Pancreas (tissue), 10 donors: ENCODE measurements at regions not wholly inside any gene's neighbourhood (a gene's known extent, or its start where the extent isn't known, plus 50 kb on each side); places are given as distances from the start of the nearest gene placed in this dataset.
A peak's percentile ranks its signal among the peaks of the same experiment; 100 is the strongest.

Experiments
- ATAC-seq, 4 donors: fragments of 200-7000 bp; cut with Tn5 transposase; one replicate each; pipeline versions ENCODE4 v1.8.0 to v1.9.1; 2020; ENCODE audit warnings: mild to moderate bottlenecking in 4 of 4, moderate library complexity in 4 of 4
- DNase-seq, 6 donors: peaks; one replicate each; pipeline ENCODE4 v3.0.0-alpha.2; 2020
- FAIRE-seq: peaks from 2 replicates; lab custom pipeline; 2012; peaks lifted over from hg19 to GRCh38; lab: Jason Lieb, UNC
- H3K27ac ChIP-seq, 4 donors: fragments of 200-600 bp; sonication (generic); 1 replicate in 3 of 4; 2 replicates in 1 of 4; pipeline versions ENCODE4 v1.5.0 to v1.8.0; 2020
- H3K27me3 ChIP-seq, 4 donors: fragments of 200-600 bp; one replicate each; pipeline ENCODE4 v1.8.0; 2021
- H3K36me3 ChIP-seq, 3 donors: fragments of 200-600 bp; sonication (generic) in 1 of 3; one replicate each; pipeline versions ENCODE4 v1.5.0 to v1.8.0; 2020 to 2021
- H3K4me1 ChIP-seq, 3 donors: fragments of 200-600 bp; one replicate each; pipeline ENCODE4 v1.8.0; 2021
- H3K4me3 ChIP-seq, 4 donors: fragments of 200-600 bp; sonication (generic) in 2 of 4; one replicate each; pipeline versions ENCODE4 v1.5.0 to v1.8.0; 2020 to 2021
- H3K9me3 ChIP-seq, 4 donors: fragments of 200-600 bp; one replicate each; pipeline ENCODE4 v1.8.0; 2021
- WGBS, 2 donors: extraction: QIAGEN DNeasy Blood & Tissue Kit; methylation state at CpG; one replicate each; pipeline ENCODE4 v1.1.7; 2013; 5-methylcytosine and 5-hydroxymethylcytosine counted together
- intact Hi-C, 3 donors: fragments of 100-400 bp; cut with DNase I; formaldehyde crosslinking; loops; one replicate each; pipeline versions ENCODE4 v1.11.1 to v1.14.2; 2022
- TF ChIP-seq, protein P1 (sequence below), 4 donors: fragments of 200-600 bp; sonication (generic) in 3 of 4; IDR thresholded peaks; one replicate each; pipeline versions ENCODE4 v1.5.0 to v1.8.0; 2021; ENCODE audit warnings: antibody characterized with exemption in 4 of 4
- donor health status: healthy with polysubstance abuse.
- donor health status: DM: no; HTN: no; CAD: no; lungs with moderate emphysema.
- donor health status: DM: no; HTN: no; CAD: no.
- donor health status: control.
- donor health status: control.
- donor health status: Bipolar disorder and iron deficiency.
- donor health status: DM: yes; HTN: yes; CAD: no.
- donor health status: DM: no; HTN: no; CAD: no.
- donor health status: DM: no; HTN: no; CAD: no.
- donor health status: DM: yes; HTN: yes; CAD: no.

DNA sequence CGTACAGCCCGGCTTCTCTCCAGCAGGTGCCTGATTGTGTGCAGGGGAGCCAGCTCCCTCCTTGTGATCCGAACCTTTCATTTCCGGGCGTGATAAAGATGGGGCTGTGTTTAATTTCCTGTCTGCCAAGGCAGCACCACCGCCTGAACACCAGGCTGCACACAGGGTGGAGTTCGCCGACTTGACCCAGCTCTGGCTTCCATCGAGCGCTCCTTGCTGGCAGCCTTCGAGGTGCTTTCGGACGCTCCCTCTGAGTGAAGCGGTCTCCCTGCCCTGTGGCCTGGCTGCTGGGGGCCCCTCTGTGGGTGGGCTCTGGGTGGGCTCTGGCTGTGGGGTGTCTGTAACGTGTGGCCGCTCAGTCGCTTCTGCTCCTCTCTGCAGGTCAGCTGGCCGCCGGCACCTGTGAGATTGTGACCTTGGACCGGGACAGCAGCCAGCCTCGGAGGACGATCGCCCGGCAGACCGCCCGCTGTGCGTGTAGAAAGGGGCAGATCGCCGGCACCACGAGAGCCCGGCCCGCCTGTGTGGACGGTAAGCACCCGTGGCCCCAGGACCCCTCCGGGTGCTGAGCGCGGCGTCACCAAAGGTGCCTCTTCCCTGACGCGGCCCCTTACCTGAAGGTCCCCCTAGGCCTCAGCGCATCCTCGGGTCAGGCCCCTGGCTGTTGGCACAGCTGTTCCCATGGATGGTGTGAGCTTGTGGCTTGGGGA is 1181.3 kb downstream of the BRD1 start:
- ATAC-seq (no peak), DNase-seq (peak in 1 of 6 donors; percentile 62), FAIRE-seq (no peak)
- Histone ChIP-seq H3K9me3 (no peaks in the 10 kb centered on the region), H3K27ac (no peak overlapping the region), H3K36me3 (no peaks in the 10 kb centered on the region), H3K27me3 (no peaks in the 10 kb centered on the region), H3K4me1 (no peaks in the 10 kb centered on the region), H3K4me3 (no peak overlapping the region)
- 62 to 84% methylated on average over 38 to 42 of the region's 42 CpGs for whole genome bisulfite sequencing, 2 donors
- intact Hi-C loops = no loop called here
- TF ChIP-seq, protein P1, sequence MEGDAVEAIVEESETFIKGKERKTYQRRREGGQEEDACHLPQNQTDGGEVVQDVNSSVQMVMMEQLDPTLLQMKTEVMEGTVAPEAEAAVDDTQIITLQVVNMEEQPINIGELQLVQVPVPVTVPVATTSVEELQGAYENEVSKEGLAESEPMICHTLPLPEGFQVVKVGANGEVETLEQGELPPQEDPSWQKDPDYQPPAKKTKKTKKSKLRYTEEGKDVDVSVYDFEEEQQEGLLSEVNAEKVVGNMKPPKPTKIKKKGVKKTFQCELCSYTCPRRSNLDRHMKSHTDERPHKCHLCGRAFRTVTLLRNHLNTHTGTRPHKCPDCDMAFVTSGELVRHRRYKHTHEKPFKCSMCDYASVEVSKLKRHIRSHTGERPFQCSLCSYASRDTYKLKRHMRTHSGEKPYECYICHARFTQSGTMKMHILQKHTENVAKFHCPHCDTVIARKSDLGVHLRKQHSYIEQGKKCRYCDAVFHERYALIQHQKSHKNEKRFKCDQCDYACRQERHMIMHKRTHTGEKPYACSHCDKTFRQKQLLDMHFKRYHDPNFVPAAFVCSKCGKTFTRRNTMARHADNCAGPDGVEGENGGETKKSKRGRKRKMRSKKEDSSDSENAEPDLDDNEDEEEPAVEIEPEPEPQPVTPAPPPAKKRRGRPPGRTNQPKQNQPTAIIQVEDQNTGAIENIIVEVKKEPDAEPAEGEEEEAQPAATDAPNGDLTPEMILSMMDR (IDR thresholded peaks at IDR 0.05) = no peak

DNA sequence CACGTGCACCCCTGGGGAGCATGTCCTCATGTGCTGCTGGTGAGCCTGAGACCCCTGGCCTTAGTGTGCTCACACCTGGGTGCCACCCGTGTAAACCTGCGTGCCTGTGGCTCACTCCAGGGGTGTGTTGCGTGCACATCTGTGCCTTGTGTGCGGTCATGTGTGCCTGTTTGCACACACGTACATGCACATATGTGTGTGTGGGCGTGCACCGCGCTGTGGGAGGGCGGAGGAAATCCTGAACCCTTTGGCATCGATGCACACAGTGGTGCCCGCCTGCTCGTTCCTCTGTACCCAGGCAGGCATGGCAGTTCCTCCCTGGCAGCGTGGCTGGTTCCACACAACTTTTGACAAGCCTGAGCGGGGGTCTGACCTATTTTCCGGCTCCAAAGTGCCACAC is 1181.9 kb downstream of the BRD1 start:
- TF ChIP-seq, protein P1 (IDR thresholded peaks at IDR 0.05) = no peak
- H3K36me3 ChIP-seq = no peaks in the 10 kb centered on the region
- H3K4me1 ChIP-seq = no peaks in the 10 kb centered on the region
- H3K27me3 ChIP-seq = no peaks in the 10 kb centered on the region
- WGBS, 2 donors = 59 to 75% methylated on average over 16 of the region's 16 CpGs
- intact Hi-C loops = no loop called here
- DNase-seq (peak in 2 of 6 donors; percentile 9 to 41), FAIRE-seq (no peak), ATAC-seq (no peak)
- no peaks in the 10 kb centered on the region for H3K9me3 ChIP-seq
- H3K27ac ChIP-seq = no peak overlapping the region
- H3K4me3 ChIP-seq = no peak overlapping the region

DNA sequence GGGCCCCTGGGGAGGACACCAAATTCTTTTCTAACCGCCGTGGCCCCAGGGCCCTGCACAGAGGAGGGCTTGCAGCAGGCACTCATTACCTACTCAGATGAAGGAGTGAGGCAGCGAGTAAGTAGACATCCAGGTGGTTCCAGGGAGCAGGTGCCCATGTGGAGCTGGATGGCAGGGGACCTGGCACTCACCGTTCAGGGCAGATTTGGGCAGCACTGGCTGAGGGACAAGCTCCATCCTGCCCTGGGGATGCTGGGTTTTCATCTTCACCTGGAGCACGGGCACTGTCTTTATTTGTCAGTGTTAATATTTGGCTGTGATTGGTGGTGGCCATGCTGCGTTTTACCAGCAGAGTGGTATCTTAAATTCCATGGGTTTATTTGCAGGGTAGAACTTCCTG is 1182.7 kb downstream of the BRD1 start:
- intact Hi-C loops = no loop called here
- Histone ChIP-seq H3K27ac (no peak overlapping the region), H3K4me1 (no peaks in the 10 kb centered on the region), H3K9me3 (no peaks in the 10 kb centered on the region), H3K27me3 (no peaks in the 10 kb centered on the region), H3K36me3 (no peaks in the 10 kb centered on the region), H3K4me3 (no peak overlapping the region)
- DNase-seq = no peak
- FAIRE-seq = no peak
- WGBS, 2 donors = 36 to 51% methylated on average over 6 of the region's 6 CpGs
- ATAC-seq = no peak
- TF ChIP-seq, protein P1 (IDR thresholded peaks at IDR 0.05) = no peak

DNA sequence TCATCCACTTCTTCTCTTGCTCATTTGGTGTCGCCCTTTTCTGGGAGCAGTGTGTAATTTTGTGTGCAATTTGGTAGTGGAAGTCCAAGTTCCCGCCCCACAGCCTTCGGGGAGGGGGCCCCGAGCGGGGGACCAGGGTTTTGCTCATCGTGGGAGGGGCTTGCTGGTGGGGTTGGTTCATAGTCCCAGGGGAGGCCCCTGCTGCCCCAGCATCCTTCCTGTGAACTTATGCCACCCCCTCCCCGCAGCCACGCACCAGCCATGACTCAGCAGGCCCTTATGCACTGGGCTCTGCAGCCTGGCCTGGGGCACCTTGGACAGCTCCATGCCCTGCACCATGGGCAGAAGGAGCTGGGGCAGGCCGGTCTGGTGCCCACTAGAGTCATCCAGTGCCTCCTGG is 1183.6 kb downstream of the BRD1 start:
- whole genome bisulfite sequencing, 2 donors = 48 to 58% methylated on average over 9 of the region's 9 CpGs
- Histone ChIP-seq H3K4me1 (no peaks in the 10 kb centered on the region), H3K27me3 (no peaks in the 10 kb centered on the region), H3K27ac (no peak overlapping the region), H3K36me3 (no peaks in the 10 kb centered on the region), H3K9me3 (no peaks in the 10 kb centered on the region), H3K4me3 (no peak overlapping the region)
- peak in 1 of 6 donors; percentile 37 for DNase-seq
- TF ChIP-seq, protein P1 (IDR thresholded peaks at IDR 0.05) = no peak
- FAIRE-seq = no peak
- intact Hi-C loops = no loop called here
- no peak for ATAC-seq

DNA sequence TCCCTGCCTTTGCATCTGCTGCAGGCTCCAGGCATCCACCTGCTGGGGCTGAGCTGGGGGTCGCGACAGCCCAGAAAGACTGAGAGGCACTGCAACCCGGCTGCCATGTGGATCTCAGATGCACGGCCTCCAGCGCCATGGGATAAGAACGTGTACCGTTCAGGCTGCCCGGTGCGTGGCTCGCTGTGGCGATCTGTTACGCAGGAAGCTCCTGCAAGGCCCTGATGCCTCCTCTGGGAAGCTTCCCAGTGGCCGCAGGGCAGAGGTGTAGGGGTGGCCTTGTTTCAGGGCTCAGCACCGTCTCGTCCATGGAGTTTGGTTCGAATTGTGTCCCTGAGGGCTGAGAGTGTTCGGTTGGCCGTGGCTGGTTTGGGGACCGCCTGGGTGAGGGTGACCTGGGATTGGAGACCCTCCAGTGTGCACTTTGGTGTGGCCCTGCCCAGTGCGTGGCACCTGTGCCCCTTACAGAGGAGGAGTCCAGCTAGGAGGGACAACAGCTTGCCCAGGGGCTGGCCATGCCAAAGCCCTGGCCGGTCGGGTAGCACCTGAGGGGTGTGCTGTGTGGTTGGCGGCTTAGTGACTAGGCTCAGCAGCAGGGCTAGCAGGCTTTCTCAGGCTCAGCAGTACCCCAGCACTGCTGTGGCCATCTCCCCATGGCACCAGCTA is 1184.5 kb downstream of the BRD1 start:
- no peak overlapping the region for H3K4me3 ChIP-seq
- H3K9me3 ChIP-seq = no peaks in the 10 kb centered on the region
- FAIRE-seq (no peak), ATAC-seq (no peak), DNase-seq (peak in 1 of 6 donors; percentile 40)
- no peaks in the 10 kb centered on the region for H3K36me3 ChIP-seq
- no peaks in the 10 kb centered on the region for H3K27me3 ChIP-seq
- WGBS, 2 donors = 67 to 88% methylated on average over 23 of the region's 23 CpGs
- no peaks in the 10 kb centered on the region for H3K4me1 ChIP-seq
- H3K27ac ChIP-seq = no peak overlapping the region
- TF ChIP-seq, protein P1 (IDR thresholded peaks at IDR 0.05) = no peak
- intact Hi-C loops = no loop called here
